ENCODE measurements at regions not wholly inside any gene's neighbourhood (a gene's known extent, or its start where the extent isn't known, plus 50 kb on each side); places are given as distances from the start of the nearest gene placed in this dataset.

DNA sequence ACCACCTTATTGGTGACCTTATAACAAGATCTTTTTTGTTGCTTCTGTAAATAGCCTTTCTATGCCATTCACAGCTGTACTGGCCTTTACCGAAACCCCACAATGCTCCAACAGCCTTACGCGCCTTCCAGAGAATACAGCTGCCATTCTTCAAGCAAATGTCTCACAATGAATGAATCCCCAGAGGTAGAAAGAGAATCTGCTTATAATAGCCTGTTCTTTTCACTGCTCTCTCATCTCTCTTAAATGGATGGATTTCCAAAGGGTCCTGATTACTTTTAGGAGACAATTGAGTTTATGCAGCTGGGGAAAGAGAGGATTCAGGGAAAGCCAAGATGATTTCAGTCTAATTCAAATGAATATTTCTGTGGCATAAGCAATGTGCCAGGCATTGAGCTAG is 183.1 kb upstream of the PDE1C start:
- H3K4me3 ChIP-seq (ENCODE audit: low read depth, low read length): no peak overlapping the region
- TF ChIP-seq, protein P1, sequence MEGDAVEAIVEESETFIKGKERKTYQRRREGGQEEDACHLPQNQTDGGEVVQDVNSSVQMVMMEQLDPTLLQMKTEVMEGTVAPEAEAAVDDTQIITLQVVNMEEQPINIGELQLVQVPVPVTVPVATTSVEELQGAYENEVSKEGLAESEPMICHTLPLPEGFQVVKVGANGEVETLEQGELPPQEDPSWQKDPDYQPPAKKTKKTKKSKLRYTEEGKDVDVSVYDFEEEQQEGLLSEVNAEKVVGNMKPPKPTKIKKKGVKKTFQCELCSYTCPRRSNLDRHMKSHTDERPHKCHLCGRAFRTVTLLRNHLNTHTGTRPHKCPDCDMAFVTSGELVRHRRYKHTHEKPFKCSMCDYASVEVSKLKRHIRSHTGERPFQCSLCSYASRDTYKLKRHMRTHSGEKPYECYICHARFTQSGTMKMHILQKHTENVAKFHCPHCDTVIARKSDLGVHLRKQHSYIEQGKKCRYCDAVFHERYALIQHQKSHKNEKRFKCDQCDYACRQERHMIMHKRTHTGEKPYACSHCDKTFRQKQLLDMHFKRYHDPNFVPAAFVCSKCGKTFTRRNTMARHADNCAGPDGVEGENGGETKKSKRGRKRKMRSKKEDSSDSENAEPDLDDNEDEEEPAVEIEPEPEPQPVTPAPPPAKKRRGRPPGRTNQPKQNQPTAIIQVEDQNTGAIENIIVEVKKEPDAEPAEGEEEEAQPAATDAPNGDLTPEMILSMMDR (IDR thresholded peaks at IDR 0.05; ENCODE audit: insufficient read depth, low read depth, low read length, missing control alignments): no peak
- no peak for DNase-seq (ENCODE audit: low read depth)

DNA sequence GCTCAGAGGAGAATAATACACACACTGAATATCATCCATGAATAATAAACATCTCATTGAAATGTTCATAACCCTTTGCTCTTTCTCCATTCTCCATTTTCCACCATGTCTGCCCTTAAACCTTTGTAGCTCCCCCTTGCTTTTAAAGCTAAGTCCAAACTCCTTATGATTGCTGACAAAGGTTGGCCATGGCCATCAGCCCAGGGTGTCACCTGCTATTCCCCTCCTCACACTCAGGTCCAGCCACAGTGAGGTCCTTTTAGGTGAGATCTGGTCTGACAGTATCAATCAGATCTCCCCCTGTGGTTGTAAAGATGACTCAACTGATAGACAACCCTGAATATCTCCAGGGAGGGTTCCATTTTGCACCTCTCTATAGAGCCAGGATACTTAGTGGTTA is 181.5 kb upstream of the PDE1C start:
- TF ChIP-seq, protein P1 (IDR thresholded peaks at IDR 0.05; ENCODE audit: insufficient read depth, low read depth, low read length, missing control alignments): no peak
- H3K4me3 ChIP-seq (ENCODE audit: low read depth, low read length): no peak overlapping the region
- DNase-seq (ENCODE audit: low read depth): no peak

DNA sequence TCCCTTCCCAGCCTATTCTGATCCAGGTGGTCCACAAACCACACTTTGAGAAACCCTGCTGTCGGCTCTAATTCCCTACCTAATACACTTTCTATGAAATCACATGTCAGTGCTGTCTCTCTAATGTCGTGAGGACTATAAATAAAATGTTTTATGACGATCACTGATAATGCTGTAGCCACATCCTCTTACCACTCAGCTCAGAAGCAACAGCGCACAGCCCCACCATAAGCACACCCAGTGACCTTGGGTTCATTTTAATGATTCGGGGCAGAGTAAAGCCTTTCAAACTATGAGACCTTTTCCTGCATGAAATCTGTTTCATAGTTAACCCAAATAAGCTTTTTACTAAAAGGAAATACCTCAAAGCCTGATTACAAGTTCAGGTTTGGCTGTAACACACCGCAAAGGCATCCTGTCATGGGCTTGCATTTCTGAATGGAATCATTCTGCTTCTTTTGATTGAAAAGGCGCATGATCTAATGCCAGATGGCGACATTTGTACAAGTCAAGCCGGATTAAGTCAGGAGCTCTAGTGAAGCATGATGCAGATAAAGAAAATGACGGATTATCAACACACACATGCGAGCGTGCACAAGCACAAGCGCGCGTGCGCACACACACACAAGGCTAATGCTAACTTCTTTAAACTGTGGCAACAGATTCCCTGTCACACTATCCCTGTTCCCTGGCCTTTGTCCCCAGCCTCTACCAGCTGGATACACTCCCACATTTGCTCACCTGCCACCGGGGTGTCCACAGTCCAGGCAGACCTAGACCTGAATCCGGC is 180.5 kb upstream of the PDE1C start:
- no peak overlapping the region for H3K4me3 ChIP-seq (ENCODE audit: low read depth, low read length)
- TF ChIP-seq, protein P1 (IDR thresholded peaks at IDR 0.05; ENCODE audit: insufficient read depth, low read depth, low read length, missing control alignments): no peak

DNA sequence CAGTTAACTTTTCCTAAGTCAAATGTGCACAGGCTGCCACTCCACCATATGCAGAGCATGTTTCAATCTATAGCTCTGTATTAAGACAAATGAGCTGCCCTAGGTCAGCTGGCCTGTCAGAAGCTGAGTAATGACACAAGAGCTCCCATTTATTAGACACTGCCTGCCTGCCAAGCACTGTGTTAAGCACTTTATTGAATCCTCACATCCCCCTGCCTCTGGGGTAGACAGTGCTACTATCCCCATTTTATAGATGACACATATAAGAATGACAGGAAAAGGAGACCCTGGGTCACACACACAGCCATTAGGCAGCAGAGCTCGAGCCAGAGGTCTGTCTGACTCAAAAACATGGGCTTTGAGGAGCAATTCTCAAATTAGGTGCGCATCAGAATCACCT is 179.8 kb upstream of the PDE1C start:
- DNase-seq (ENCODE audit: low read depth): no peak
- TF ChIP-seq, protein P1 (IDR thresholded peaks at IDR 0.05; ENCODE audit: insufficient read depth, low read depth, low read length, missing control alignments): no peak
- H3K4me3 ChIP-seq (ENCODE audit: low read depth, low read length): no peak overlapping the region

More for the DNA sequence above, 180.5 kb upstream of the PDE1C start:
- DNase-seq (ENCODE audit: low read depth): no peak

DNA sequence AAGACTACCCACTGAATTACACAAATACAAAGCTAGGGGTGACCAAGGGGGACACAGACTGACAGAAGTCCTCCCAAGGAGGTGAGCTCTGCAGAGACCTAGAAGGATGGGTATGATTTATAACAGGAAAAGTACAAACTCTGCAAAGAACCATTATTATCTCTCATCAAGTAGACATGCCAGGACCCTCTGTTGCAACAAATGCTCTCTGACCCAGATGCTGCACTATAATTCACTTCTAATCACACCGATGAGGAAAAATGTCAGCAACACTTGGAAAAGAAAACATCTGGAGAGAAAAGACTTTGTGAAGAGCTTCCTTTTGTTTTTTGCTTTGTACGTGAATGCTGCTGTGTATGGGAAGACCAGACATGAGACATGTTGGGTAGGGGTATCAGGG is 178.3 kb upstream of the PDE1C start:
- DNase-seq (ENCODE audit: low read depth): no peak
- no peak overlapping the region for H3K4me3 ChIP-seq (ENCODE audit: low read depth, low read length)
- TF ChIP-seq, protein P1 (IDR thresholded peaks at IDR 0.05; ENCODE audit: insufficient read depth, low read depth, low read length, missing control alignments): no peak

DNA sequence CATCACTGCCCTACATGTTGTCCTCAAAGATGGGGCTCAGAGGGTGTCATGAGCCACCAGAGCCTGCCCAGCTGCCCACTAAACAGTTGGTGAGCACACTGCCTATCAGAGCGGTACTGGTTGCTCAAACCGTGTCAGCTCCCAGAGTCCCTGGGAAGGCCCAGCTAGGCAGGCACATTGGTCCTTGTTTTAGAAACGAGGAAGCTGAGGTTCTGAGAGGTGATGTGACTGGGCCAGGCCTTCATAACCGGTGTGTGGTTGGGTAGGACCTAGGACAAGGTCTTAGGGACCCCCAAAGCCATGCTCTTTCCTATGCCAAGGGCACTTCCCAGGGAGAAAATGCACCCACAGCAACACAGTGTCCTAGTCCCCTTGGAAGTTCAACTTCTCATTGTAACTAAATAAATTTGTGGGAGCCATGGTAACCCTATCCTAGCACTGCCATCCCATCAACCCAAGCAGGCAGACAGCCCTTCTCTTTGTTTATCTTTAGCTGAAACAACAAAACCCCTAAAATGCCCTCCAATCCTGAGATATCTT is 174.7 kb upstream of the PDE1C start:
- no peak overlapping the region for H3K4me3 ChIP-seq (ENCODE audit: low read depth, low read length)
- TF ChIP-seq, protein P1 (IDR thresholded peaks at IDR 0.05; ENCODE audit: insufficient read depth, low read depth, low read length, missing control alignments): no peak
- no peak for DNase-seq (ENCODE audit: low read depth)
